Esophagus mucosa (tissue), 1 donor: ENCODE measurements at regions not wholly inside any gene's neighbourhood (a gene's known extent, or its start where the extent isn't known, plus 50 kb on each side); places are given as distances from the start of the nearest gene placed in this dataset.
A peak's percentile ranks its signal among the peaks of the same experiment; 100 is the strongest.

Source experiments
- ATAC-seq: fragments of 200-7000 bp; cut with Tn5 transposase; one replicate; pipeline ENCODE4 v1.9.1; 2020
- donor health status: DM: yes; HTN: yes; CAD: no.

- no peak for ATAC-seq
These were observed 300.4 kb downstream of the DTWD2 start for GRCh38 chr5:118687661-118688621.

DNA sequence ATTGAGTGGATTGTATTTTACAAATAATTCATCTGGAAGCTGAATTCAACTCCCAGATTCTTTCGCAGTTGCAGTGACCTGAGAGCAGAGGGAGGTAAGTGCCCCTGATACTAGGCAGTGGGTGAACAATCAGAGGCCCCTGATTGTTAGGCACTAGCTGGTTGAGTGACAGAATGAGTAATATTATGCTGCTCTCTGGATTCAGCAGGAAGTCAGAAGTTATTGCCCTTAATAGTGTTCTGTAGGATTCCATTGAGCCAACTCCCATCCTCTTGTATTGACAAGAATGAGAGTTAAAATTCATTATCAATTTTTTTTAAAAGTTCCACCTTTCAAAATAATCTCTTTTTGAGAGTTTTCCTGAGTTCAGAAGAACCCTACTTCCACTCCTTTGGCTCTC is 301.2 kb downstream of the DTWD2 start:
- no peak for ATAC-seq

- ATAC-seq, result no peak
These were observed 306.7 kb downstream of the DTWD2 start for GRCh38 chr5:118681655-118682054.

GRCh38 chr5:118679264-118679940 is 308.9 kb downstream of the DTWD2 start:
- ATAC-seq, result no peak

GRCh38 chr5:118678746-118679145 is 309.6 kb downstream of the DTWD2 start:
- no peak for ATAC-seq

GRCh38 chr5:118675247-118675646 is 313.1 kb downstream of the DTWD2 start:
- ATAC-seq, result no peak

DNA sequence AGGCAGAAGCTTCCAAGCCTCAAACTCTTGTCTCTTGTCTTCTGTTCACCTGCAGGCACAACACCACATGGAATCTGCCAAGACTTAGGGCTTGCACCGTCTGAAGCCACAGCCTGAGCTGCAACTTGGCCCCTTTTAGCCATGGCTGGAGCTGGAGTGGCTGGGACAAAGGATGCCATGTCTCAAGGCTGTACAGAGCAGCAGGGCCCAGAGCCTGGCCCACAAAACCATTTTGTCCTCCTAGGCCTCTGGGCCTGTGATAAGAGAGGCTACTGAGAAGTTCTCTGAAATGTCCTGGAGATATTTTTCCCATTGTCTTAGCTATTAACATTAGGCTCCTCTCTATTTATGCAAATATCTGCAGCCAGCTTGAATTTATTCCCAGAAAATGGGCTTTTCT is 330.8 kb downstream of the DTWD2 start:
- ATAC-seq, result no peak

GRCh38 chr5:118653872-118654271 is 334.5 kb downstream of the DTWD2 start:
- ATAC-seq, result no peak

- ATAC-seq, result no peak
These were observed 335.2 kb downstream of the DTWD2 start for GRCh38 chr5:118653183-118653582.

DNA sequence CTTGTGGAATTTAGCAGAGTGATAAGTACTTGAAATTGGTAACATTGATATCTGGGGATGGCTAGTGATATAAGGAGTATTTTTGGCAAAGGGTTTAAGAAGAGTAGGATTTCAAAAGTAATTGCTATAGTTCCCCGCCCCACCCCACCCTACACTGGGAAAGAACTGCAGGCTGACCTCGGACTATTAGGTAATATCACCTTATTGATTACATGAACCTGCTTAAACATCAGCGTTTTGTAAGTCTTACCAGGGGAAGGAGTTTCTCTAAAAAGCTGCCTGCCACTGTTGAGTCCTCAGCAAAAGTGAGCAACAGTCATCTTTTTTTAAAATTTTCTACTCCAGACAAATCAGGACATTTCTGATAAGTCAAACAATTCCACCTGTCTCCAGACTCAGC is 337.3 kb downstream of the DTWD2 start:
- no peak for ATAC-seq

DNA sequence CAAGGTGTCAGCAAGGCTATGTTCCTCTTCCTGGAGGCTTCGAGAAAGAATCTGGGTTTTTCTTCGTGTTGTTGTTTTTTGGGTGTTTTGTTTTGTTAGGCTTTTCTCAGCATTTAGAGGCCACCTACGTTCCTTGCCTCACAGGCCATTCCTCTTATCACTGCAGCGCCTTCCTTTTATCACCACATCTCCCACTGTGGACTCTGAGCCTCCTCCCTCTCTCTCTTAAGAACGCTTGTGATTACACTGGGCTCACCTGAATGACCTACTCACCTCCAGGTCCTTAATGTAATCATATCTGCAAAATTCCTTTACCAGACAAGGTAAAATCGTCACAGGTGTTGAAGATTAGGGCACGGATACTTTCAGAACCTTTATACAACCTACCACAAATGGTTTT is 340.8 kb downstream of the DTWD2 start:
- no peak for ATAC-seq

DNA sequence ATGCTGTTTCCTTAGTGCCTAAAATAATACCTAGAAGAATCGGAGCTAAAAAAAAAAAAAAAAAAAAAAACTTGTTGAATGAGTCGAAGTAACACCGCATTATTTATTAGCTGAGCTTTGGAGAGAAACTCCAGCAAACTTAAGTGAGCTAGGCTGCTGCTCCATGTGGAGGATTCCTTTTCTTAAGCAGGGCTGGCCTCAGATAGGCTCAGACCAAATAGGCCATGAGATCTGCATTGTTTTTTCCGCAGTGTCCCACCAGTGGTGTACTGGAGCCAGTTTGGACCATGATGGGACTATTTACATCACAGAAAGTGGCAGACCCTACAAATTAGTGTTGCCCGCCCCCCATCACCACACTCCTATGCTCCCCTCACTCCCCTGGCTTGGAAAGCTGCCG is 341.4 kb downstream of the DTWD2 start:
- ATAC-seq, result no peak

DNA sequence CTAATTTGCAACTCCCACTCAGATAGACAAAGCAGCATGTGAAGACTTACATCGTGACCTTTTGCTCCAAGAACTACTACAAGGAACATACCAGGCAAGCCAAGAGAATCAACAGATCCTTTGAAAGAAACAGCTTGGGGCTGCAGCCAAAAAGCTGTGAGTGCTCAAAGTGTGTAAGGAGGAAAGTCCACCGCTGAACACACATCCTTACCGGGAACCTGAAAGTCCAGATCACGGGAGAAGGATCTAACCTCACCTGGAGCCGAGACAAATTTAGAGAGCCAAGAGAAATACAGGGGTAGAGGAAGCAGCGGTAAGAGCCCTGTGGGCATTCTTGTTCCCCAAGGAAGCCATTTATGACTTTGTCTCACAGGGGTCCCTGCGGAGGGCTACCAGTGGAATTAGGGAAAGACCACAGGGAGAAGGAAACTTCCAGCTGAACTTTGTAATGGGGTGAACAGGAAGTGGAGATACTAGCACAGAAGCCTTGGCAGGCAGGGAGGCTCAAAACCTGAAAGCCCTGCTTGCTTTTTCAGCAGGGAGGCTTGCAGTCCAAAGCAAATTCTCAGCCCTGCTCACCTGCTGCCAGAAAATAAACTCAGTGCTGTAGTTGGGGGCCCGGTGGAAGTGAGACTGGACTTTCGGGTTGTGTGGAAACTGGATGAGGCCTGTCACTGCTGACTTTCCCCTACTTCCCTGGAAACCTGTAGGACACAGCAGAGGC is 350.2 kb downstream of the DTWD2 start:
- no peak for ATAC-seq

DNA sequence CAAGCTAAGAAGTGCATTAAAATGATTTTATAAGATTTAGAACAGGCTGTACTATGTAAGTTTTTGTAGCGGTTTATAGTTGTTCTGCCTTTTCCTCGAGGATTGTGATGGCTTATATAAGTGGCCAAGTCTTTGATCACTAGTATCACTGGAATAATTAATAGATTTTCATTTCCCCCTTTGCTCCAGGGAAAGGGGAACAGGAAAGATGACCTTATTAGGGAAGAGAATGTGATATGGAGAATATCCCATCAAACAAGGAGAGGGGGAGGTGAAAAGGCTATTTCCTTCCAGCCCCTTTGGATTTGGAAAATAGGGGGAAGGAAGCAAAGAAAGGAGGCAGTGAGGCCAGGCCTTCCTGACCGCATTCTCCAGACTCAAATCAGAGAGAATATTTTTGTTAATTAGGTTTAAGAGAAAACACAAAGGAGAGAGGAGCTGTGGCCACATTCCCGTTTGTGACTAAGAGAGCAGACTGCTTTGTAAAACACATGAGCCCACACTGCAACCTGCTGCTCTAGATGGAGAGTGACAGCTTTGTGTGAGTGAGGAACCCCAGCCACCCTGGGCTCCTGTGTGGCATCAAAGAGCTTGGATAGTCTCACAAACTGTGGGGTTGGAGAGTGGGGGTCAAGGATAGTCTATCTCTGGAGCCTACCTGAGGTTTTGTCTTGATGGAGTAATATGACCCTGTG is 359.5 kb downstream of the DTWD2 start:
- ATAC-seq, result no peak

DNA sequence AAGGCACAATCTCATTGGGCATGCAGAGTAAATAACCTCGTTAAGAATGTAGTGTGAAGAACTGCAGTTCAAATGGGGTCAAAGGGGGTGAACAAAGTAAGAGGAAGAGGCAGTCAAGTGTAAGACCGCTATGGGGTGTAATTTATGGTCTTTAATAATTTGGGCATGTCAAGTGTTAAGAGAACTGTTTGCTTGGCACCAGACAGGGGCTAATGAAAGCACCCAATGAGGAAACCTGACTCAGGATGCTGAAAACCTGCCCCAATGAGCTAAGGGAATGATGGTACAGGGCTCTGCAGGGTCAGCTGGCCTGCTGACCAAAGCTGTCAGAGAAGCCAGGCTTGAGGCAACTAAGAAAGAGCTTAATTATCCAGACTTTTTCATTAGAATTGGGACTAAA is 368.1 kb downstream of the DTWD2 start:
- no peak for ATAC-seq

GRCh38 chr5:118619823-118620222 is 368.5 kb downstream of the DTWD2 start:
- no peak for ATAC-seq

GRCh38 chr5:118616281-118616680 is 372.1 kb downstream of the DTWD2 start:
- ATAC-seq, result no peak

DNA sequence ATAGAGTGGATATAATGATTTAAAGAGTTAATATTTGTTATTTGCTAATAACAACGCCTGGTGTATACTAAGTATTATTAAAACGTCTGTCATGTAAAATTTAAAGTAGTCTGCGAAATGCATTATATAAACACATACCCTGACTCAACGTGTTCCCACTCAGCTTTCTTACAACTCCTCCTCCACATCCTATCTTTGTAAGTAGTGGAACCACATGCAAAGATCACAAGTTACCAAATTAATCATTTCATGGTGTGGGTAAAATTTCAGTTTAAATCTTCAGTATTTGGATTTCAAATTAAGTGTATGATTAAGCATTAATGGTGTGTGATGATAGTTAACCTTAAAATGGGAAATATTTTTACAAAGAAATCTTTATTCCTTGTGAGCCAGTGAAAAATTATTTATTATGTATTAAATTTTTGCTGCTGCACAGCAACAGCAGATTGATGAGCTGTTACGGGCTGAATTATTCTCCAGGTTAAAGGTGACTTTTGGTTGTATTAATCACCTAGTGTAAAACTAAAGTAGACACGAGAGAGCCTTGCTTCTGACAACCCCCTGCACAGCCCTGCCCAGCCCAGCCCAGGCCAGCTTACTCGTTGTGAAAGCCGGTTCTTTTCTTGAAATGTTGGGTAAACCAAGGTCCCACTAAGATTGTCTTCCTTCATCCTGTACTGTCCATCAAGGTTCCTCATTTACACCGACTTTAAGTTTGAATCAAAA is 373.5 kb downstream of the DTWD2 start:
- ATAC-seq, result no peak

DNA sequence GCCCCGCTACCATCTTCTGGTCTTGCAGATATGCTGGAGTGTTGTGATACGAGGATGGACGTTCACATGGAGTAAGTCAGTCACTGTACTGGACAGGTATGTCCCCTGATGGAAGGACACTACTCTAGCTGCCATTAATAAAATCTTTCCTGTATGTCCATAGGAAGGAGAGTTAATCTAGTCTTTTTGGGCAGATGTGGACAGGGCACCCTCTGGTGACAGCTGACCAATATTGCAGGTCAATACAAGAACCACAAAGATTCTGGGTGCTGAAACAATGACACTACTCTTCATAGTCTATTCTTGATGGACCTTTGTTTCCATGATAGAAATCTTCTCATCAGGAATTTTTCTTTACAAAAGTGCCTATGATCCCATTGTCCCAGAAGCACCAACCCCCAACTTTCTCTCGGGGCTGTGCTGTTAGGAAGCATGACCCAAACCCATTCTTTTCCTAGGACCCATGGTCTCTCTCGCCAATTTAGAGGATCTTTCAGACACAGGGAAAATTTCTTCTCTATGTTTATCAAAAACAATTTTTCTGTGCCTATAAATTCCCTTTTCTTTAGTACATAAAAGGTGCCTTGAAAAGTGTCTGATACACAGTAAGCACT is 376.9 kb downstream of the DTWD2 start:
- peak; percentile 52 for ATAC-seq

DNA sequence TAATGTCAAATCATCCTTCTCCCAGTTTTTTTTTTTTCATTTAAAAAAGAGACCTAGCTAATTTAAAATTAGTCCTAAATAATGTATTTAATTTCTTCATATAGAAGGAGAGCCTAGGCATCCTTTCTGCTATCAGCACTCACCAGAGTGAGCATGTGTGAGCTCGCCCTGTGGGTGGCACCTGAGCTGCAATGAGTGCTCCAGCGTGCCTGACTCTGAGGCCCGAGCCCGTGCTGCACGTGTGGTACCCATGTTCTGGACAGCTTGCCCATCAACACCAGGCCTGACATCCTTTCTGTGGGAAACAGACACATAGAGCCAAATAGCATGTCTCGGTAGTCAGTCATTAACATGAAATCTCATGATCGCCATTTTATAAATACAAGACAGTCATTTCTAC is 381.4 kb downstream of the DTWD2 start:
- ATAC-seq, result no peak

- no peak for ATAC-seq
These were observed 382.6 kb downstream of the DTWD2 start for GRCh38 chr5:118605761-118606160.

GRCh38 chr5:118604106-118604505 is 384.2 kb downstream of the DTWD2 start:
- ATAC-seq, result no peak
